ENCODE measurements at regions not wholly inside any gene's neighbourhood (a gene's known extent, or its start where the extent isn't known, plus 50 kb on each side); places are given as distances from the start of the nearest gene placed in this dataset.
"Not testable (repeated sequence)": the region's sequence is repeated elsewhere in the genome, so short reads cannot be mapped to it uniquely, and the experiment has no call there.

- no peak for DNase-seq
Observed at GRCh38 chrX:1853916-1854315, 239.1 kb downstream of the ASMT start.

- not testable (repeated sequence) for DNase-seq
Observed at GRCh38 chrX:1854861-1855260, 240.0 kb downstream of the ASMT start.

- DNase-seq, result not testable (repeated sequence)
Observed at GRCh38 chrX:1859266-1859665, 244.4 kb downstream of the ASMT start.

- no peak for DNase-seq
Observed at GRCh38 chrX:1860936-1861594, 246.2 kb downstream of the ASMT start.

GRCh38 chrX:1863995-1864394, 249.1 kb downstream of the ASMT start:
- DNase-seq, result not testable (repeated sequence)

GRCh38 chrX:1870421-1870820, 255.6 kb downstream of the ASMT start:
- DNase-seq, result no peak

GRCh38 chrX:1871887-1872286, 257.0 kb downstream of the ASMT start:
- no peak for DNase-seq

- DNase-seq, result no peak
Observed at GRCh38 chrX:1873671-1874070, 258.8 kb downstream of the ASMT start.

GRCh38 chrX:1874416-1874815, 259.6 kb downstream of the ASMT start:
- no peak for DNase-seq

GRCh38 chrX:1874899-1875298, 260.0 kb downstream of the ASMT start:
- no peak for DNase-seq

- no peak for DNase-seq
Observed at GRCh38 chrX:1876041-1876440, 261.2 kb downstream of the ASMT start.

GRCh38 chrX:1877780-1878179, 262.9 kb downstream of the ASMT start:
- DNase-seq, result no peak

- DNase-seq, result not testable (repeated sequence)
Observed at GRCh38 chrX:1880884-1881817, 266.3 kb downstream of the ASMT start.

GRCh38 chrX:1883772-1884171, 268.9 kb downstream of the ASMT start:
- DNase-seq, result no peak

- DNase-seq, result no peak
Observed at GRCh38 chrX:1884446-1884845, 269.6 kb downstream of the ASMT start.

- DNase-seq, result no peak
Observed at GRCh38 chrX:1885116-1885515, 270.3 kb downstream of the ASMT start.

GRCh38 chrX:1888305-1888704, 273.4 kb downstream of the ASMT start:
- not testable (repeated sequence) for DNase-seq

- no peak for DNase-seq
Observed at GRCh38 chrX:1894026-1894294, 279.1 kb downstream of the ASMT start.

GRCh38 chrX:1894740-1895139, 279.9 kb downstream of the ASMT start:
- no peak for DNase-seq

- no peak for DNase-seq
Observed at GRCh38 chrX:1895583-1895982, 280.7 kb downstream of the ASMT start.

GRCh38 chrX:1899841-1900240, 285.0 kb downstream of the ASMT start:
- DNase-seq, result no peak

GRCh38 chrX:1902901-1903235, 288.0 kb downstream of the ASMT start:
- no peak for DNase-seq

GRCh38 chrX:1903236-1903935, 288.5 kb downstream of the ASMT start:
- DNase-seq, result no peak

- no peak for DNase-seq
Observed at GRCh38 chrX:1904663-1905218, 289.9 kb downstream of the ASMT start.
